HG03521 (cell line): ENCODE measurements at regions not wholly inside any gene's neighbourhood (a gene's known extent, or its start where the extent isn't known, plus 50 kb on each side); places are given as distances from the start of the nearest gene placed in this dataset.
"Not testable (repeated sequence)": the region's sequence is repeated elsewhere in the genome, so short reads cannot be mapped to it uniquely, and the experiment has no call there.

Source experiments
- ATAC-seq: cut with Tn5 transposase; IDR thresholded peaks from one replicate; pipeline ENCODE4 v1.9.1; 2021; ENCODE audit warnings: mild to moderate bottlenecking, moderate library complexity; ENCODE audit not compliant: unreplicated experiment

GRCh38 chr1:229907884-229908638 lies 159.0 kb upstream of the GALNT2 start:
- no peak for ATAC-seq

GRCh38 chr1:229908689-229909088 lies 158.3 kb upstream of the GALNT2 start:
- no peak for ATAC-seq

GRCh38 chr1:229913489-229913888 lies 153.5 kb upstream of the GALNT2 start:
- no peak for ATAC-seq

- ATAC-seq, result not testable (repeated sequence)
These were observed 147.6 kb upstream of the GALNT2 start for GRCh38 chr1:229919488-229919887.

GRCh38 chr1:229920683-229921082 lies 146.4 kb upstream of the GALNT2 start:
- ATAC-seq, result no peak

GRCh38 chr1:229922249-229922648 lies 144.8 kb upstream of the GALNT2 start:
- no peak for ATAC-seq

- ATAC-seq, result no peak
These were observed 142.4 kb upstream of the GALNT2 start for GRCh38 chr1:229924639-229925038.

GRCh38 chr1:229928767-229929166 lies 138.3 kb upstream of the GALNT2 start:
- no peak for ATAC-seq

- not testable (repeated sequence) for ATAC-seq
These were observed 135.3 kb upstream of the GALNT2 start for GRCh38 chr1:229931751-229932150.

- ATAC-seq, result not testable (repeated sequence)
These were observed 131.9 kb upstream of the GALNT2 start for GRCh38 chr1:229935157-229935556.

GRCh38 chr1:229938551-229938950 lies 128.5 kb upstream of the GALNT2 start:
- no peak for ATAC-seq

- ATAC-seq, result no peak
These were observed 126.4 kb upstream of the GALNT2 start for GRCh38 chr1:229940684-229941083.

GRCh38 chr1:229941160-229941559 lies 125.9 kb upstream of the GALNT2 start:
- ATAC-seq, result no peak

- no peak for ATAC-seq
These were observed 125.2 kb upstream of the GALNT2 start for GRCh38 chr1:229941831-229942230.

- ATAC-seq, result no peak
These were observed 124.5 kb upstream of the GALNT2 start for GRCh38 chr1:229942501-229942900.

- ATAC-seq, result no peak
These were observed 123.8 kb upstream of the GALNT2 start for GRCh38 chr1:229943148-229943714.

- ATAC-seq, result no peak
These were observed 122.9 kb upstream of the GALNT2 start for GRCh38 chr1:229943988-229944743.

GRCh38 chr1:229945795-229946194 lies 121.2 kb upstream of the GALNT2 start:
- ATAC-seq, result no peak

- ATAC-seq, result no peak
These were observed 119.1 kb upstream of the GALNT2 start for GRCh38 chr1:229947968-229948367.

- no peak for ATAC-seq
These were observed 118.6 kb upstream of the GALNT2 start for GRCh38 chr1:229948438-229948837.

- ATAC-seq, result no peak
These were observed 117.5 kb upstream of the GALNT2 start for GRCh38 chr1:229949500-229949899.

GRCh38 chr1:229950020-229950419 lies 117.0 kb upstream of the GALNT2 start:
- no peak for ATAC-seq
